Astrocyte (in vitro differentiated cells and primary cell): ENCODE measurements at regions not wholly inside any gene's neighbourhood (a gene's known extent, or its start where the extent isn't known, plus 50 kb on each side); places are given as distances from the start of the nearest gene placed in this dataset.

ENCODE experiments used
- CTCF ChIP-seq: IDR thresholded peaks from 2 replicates; pipeline ENCODE4 v1.5.1; 2011; ENCODE audit warnings: low read depth, mild to moderate bottlenecking, inconsistent platforms, low read length, moderate library complexity; ENCODE audit not compliant: insufficient read depth
- EZH2 ChIP-seq: IDR thresholded peaks from 2 replicates; pipeline ENCODE4 v1.6.1; 2012; ENCODE audit warnings: mild to moderate bottlenecking, low read length, inconsistent platforms; ENCODE audit not compliant: insufficient read depth

- TF ChIP-seq CTCF, result no peak
- TF ChIP-seq EZH2, result no peak
Observed at GRCh38 chr11:112352907-112353306, 92.2 kb upstream of the PLET1 start.
